ENCODE measurements at regions not wholly inside any gene's neighbourhood (a gene's known extent, or its start where the extent isn't known, plus 50 kb on each side); places are given as distances from the start of the nearest gene placed in this dataset.

GRCh38 chr2:220241423-220241822, 614.0 kb downstream of the SLC4A3 start:
- no peak for DNase-seq

DNA sequence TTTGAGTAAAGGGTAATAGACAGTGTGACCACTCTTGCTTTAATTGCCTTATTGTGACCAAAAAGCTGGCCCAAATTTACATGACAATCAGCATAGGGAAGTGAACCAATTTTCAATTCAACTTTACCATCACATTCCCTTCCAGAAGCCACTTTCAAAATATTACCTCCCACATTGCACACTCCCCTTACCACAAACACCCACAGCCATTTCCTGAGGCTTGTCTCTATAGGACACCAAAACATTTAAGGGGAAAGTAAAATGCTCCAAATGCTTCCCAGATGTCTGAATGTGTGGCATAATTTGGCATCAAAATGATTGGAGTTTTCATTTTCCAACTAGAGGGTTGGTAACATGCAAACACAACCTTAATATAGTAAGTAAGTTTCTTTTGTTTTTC, 616.1 kb downstream of the SLC4A3 start:
- DNase-seq = no peak

DNA sequence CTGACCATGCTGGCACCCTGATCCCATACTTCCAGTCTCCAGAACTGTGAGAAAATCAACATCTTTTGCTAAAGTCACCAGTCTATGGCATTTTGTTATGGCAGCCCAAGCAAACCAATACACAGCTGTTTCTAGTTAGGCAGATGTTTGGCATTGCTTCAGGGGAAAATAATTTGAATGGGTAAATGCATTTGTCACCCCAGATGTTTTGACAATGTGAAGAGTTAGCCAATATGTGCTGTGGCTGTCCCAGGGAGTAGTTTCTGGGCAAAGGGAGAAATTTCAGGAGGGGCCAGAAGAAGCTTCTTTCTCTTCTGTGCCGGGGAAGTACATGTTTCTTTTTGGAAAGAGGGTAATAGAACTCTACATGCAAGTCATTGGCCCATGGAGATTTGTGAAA, 619.0 kb downstream of the SLC4A3 start:
- DNase-seq = no peak

- no peak for DNase-seq
Observed at GRCh38 chr2:220247588-220248350, 620.3 kb downstream of the SLC4A3 start.

DNA sequence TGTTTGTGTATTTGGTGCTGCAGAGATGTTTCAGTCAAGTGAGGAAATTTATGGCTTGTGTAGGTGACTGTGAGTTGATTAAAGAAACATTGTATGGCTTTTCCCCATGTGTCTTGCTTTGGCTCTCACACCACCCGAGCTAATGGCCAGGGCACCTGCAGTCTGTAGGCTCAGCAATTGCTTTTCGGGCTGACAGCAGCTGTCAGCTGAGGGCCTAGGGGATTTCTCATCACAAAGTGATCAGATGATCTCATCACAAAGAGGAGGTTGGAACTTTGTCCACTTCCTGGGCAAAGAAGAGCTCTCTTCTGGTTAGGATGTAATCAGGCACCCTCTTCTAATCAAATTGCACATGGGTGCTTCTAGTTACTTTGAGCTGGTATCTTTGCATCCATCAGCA, 632.2 kb downstream of the SLC4A3 start:
- DNase-seq = no peak

DNA sequence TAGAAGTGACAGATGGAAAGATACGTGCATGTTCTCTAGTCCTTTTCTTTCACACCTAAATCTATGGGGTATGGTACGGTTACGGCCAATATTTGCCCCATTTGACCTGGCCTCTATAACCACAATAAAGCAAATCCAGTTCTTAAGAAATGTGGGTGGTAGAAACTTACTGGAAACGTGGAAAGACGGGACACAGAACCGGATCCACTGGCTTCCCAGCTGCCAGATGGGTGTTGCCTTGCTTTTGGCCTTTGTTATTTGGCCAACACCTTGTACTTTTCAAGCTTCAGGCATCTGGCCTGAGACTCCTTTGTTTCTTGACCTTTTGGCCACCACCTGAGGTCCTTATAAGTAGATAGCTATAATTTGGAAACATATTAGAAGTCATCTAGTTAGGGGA, 635.9 kb downstream of the SLC4A3 start:
- no peak for DNase-seq

GRCh38 chr2:220269367-220269766, 641.9 kb downstream of the SLC4A3 start:
- no peak for DNase-seq

- DNase-seq = no peak
Observed at GRCh38 chr2:220270481-220271070, 643.1 kb downstream of the SLC4A3 start.

DNA sequence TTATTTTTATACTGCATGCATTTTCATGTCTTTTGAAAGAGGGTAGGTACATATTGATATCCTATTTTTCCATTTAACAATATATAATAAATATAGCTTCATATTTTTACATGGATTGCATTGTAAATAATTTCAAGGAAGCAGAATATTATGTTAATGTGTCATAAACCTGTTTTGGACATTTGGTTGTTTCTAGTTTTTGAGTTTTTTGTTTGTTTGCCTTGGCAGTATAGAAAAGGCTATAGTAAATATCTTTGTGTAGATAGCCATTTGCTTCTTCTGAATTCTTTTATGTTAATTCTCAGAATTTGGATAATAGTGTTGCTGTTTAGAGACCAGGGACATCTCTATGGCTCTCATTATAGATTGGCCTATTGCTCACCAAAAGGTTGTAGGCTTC, 645.2 kb downstream of the SLC4A3 start:
- no peak for DNase-seq

DNA sequence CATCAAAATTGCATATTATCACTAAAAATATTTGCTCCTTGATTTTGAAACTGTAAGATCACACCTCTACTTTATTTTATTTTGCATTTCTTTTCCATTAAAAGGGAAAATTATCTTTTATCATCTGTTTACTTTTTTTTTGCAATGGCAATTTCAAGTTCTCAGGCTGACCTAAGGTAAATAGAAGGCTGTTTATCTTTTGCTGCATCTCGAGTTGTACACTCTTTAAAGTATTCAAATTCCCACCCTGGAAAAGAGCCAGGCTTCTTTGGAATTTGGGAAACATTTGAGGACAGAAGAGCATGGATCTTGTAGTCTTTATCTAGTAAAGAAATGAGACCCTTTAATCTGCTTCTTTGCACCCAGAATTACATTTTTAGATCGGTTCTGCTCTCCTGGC, 645.7 kb downstream of the SLC4A3 start:
- DNase-seq = no peak

GRCh38 chr2:220275454-220275853, 648.0 kb downstream of the SLC4A3 start:
- DNase-seq = no peak

GRCh38 chr2:220276741-220277444, 649.5 kb downstream of the SLC4A3 start:
- DNase-seq = no peak

GRCh38 chr2:220277445-220277975, 650.1 kb downstream of the SLC4A3 start:
- DNase-seq = no peak

DNA sequence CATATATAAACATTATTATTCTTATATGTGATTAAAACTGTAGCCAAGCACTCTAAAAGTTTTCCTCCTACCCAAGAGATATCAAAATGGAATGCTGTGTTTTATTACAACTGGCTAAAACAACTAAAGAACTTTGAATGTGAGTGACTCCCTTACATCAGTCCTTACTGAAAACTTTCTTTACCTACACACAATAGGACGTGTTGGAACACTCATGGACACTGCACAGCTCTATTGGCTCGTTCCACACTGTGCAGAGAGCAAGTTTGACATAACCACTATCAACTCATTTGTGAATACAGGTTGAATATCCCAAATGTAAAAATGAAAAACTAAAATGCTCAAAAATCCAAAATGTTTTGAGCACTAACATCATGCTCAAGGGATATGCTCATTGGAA, 650.6 kb downstream of the SLC4A3 start:
- no peak for DNase-seq

- DNase-seq = no peak
Observed at GRCh38 chr2:220279372-220279771, 651.9 kb downstream of the SLC4A3 start.

GRCh38 chr2:220279840-220280239, 652.4 kb downstream of the SLC4A3 start:
- no peak for DNase-seq

DNA sequence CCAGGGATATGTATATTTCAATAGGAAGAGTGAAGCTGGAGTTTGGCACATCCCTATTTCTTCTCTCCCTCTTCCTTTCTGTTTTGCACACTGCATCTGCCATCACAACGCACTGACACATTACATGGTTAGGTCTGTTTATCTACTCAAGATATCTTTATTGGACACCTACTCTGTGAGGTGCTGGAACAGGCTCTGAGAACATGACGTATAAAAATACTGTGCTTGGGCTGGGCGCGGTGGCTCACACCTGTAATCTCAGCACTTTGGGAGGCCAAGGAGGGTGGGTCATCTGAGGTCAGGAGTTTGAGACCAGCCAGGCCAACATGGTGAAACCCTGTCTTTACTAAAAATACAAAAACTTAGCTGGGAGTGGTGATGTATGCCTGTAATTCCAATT, 653.3 kb downstream of the SLC4A3 start:
- no peak for DNase-seq

- no peak for DNase-seq
Observed at GRCh38 chr2:220281771-220282170, 654.3 kb downstream of the SLC4A3 start.

GRCh38 chr2:220282236-220282635, 654.8 kb downstream of the SLC4A3 start:
- no peak for DNase-seq

DNA sequence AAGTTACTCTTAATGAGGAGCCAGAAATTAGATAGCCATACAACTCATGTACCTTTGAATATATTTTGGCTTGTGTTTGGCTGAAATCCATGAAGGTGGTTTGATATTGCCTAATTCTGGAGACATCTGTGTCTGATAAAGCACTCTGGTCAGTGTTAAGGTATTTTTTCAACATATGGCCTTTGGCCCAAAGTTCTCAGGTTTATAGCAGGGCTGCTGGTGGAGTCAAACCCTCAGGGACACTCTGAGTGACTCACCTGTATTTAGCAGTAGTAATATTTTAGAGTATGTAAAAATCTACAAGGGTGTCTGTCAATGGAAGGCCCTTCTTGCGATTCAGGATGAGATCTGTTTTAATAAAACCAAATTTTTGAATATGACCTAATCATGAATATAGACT, 666.5 kb downstream of the SLC4A3 start:
- DNase-seq = no peak

- DNase-seq = no peak
Observed at GRCh38 chr2:220296174-220296573, 668.7 kb downstream of the SLC4A3 start.

DNA sequence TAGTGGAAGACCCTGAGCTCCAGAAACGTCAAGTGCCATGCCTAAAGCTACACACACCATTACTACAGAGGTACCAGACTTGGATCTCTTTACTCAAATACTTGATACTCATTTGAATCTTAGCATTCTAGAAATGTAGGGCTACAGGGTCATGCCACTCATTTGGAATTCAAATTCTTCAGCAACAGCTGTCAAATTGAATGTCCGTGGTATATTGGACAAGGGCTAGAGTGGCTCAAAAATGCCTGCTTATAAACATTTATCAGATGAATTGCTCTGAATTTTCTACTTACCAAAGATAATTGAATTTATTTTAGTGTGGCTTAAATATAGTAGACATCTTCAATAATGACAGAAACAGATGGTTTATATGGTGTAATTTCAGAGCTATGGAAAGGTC, 669.7 kb downstream of the SLC4A3 start:
- DNase-seq = no peak

DNA sequence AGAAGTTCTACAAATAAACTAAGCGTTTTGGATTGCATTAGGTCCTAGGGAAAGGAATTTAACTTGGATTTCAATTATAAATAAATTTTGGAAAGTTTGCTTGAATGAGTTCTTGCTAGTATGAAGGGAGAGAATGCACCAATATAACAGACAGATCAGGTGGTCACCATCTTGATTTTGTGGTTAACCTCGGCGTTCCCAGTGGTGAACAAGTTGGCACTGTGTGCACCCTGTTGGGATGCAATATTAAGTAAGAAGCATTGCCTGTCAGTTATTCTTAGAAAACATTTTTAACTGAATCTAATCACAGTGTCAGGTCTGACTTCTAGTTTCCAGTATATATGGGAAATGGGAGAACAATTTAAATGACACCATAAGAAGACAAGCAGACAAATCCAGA, 673.4 kb downstream of the SLC4A3 start:
- DNase-seq = no peak

DNA sequence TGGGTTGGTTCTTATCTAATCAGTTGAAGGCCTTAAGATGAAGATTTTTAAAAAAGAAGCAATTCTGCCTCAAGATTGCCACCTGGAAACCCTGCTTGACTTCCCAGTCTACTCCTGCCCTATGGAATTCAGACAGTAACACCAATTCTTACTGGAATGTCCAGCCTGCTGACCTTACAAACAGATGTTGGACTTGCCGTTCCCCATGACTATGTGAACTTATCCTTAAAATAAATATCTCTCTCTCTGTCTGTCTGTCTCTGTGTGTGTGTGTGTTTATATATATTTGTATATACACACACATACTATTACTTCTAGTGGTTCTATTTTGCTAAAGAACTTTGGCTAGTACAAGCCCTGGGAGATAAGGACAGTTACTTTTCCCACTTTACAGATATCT, 675.3 kb downstream of the SLC4A3 start:
- no peak for DNase-seq
